GM12878 (cell line): ENCODE measurements at regions not wholly inside any gene's neighbourhood (a gene's known extent, or its start where the extent isn't known, plus 50 kb on each side); places are given as distances from the start of the nearest gene placed in this dataset.

ENCODE experiments used
- ATAC-seq: fragments of 200-7000 bp; cut with Tn5 transposase; 3 replicates; pipeline ENCODE4 v1.9.1; 2020; ENCODE audit warnings: mild to moderate bottlenecking, moderate library complexity
- BruUV-seq: library from RNA; stranded (reverse); fragments of 400-500 nt; replicated peaks from 2 replicates; lab custom pipeline; 2021; lab: Mats Ljungman, UMichigan
- CTCF ChIA-PET: fragments of 300-600 bp; sonication (Branson Sonifier 250); formaldehyde crosslinking; extraction: SDS; loops from one replicate; lab custom pipeline; 2021; ENCODE audit warnings: inconsistent platforms; lab: Yijun Ruan, JAX
- POLR2A ChIA-PET: fragments of 350-600 bp; formaldehyde crosslinking; extraction: SDS; loops from one replicate; lab custom pipeline; 2021; ENCODE audit warnings: inconsistent platforms; lab: Charles Lee
- RAD21 ChIA-PET: fragments of 300-600 bp; sonication (Branson Sonifier 250); formaldehyde crosslinking; loops from one replicate; lab custom pipeline; 2023; ENCODE audit warnings: antibody characterized with exemption; ENCODE audit not compliant: unreplicated experiment; lab: Charles Lee
- SMC1A ChIA-PET: fragments of 300-600 bp; sonication (Branson Sonifier 250); formaldehyde crosslinking; loops from one replicate; lab custom pipeline; 2023; ENCODE audit not compliant: unreplicated experiment, uncharacterized antibody; lab: Charles Lee
- DNase-seq: peaks from one replicate; pipeline ENCODE4 v3.0.0-alpha.2; 2011; ENCODE audit warnings: low read depth, low spot score
- FAIRE-seq: peaks from 3 replicates; lab custom pipeline; 2011; peaks lifted over from hg19 to GRCh38; lab: Jason Lieb, UNC
- H2AFZ ChIP-seq: 2 replicates; pipeline ENCODE4 v1.6.0; 2011; ENCODE audit warnings: low read depth, low read length, control low read depth; ENCODE audit not compliant: control insufficient read depth
- H3K27ac ChIP-seq: 2 replicates; pipeline ENCODE4 v1.5.1; 2011; ENCODE audit warnings: control low read depth; ENCODE audit not compliant: control insufficient read depth, insufficient read depth
- H3K27me3 ChIP-seq, 2 experiments: replicated peaks in 1 of 2; 2 replicates each; pipeline versions ENCODE4 v1.6.0 to v1.6.1; 2011; ENCODE audit warnings: low read length in 1 of 2; ENCODE audit not compliant: control insufficient read depth in 2 of 2, insufficient read depth in 2 of 2
- H3K36me3 ChIP-seq, 2 experiments: 2 replicates each; pipeline ENCODE4 v1.5.1; 2011; ENCODE audit warnings: low read length in 1 of 2; ENCODE audit not compliant: control insufficient read depth in 2 of 2, insufficient read depth in 2 of 2
- H3K4me1 ChIP-seq: 2 replicates; pipeline ENCODE4 v1.6.1; 2011; ENCODE audit warnings: mild to moderate bottlenecking, low read length, moderate library complexity, mixed read lengths; ENCODE audit not compliant: control insufficient read depth, insufficient read depth
- H3K4me2 ChIP-seq: 2 replicates; pipeline ENCODE4 v1.6.0; 2011; ENCODE audit warnings: control low read depth; ENCODE audit not compliant: control insufficient read depth, insufficient read depth
- H3K4me3 ChIP-seq: fragments of 200-600 bp; sonication (generic); 2 replicates; pipeline ENCODE4 v1.5.1; 2016
- H3K79me2 ChIP-seq: 2 replicates; pipeline ENCODE4 v1.6.0; 2011; ENCODE audit warnings: low read length; ENCODE audit not compliant: control insufficient read depth, insufficient read depth
- H3K9ac ChIP-seq: 2 replicates; pipeline ENCODE4 v1.8.0; 2011; ENCODE audit warnings: low read length, control low read depth, mixed read lengths; ENCODE audit not compliant: control insufficient read depth, insufficient read depth
- H3K9me3 ChIP-seq: replicated peaks from 3 replicates; pipeline ENCODE4 v1.5.1; 2011; ENCODE audit warnings: mild to moderate bottlenecking, low read length; ENCODE audit not compliant: control insufficient read depth, insufficient read depth
- H4K20me1 ChIP-seq: 2 replicates; pipeline ENCODE4 v1.6.0; 2011; ENCODE audit not compliant: control insufficient read depth, insufficient read depth
- ATF7 ChIP-seq: fragments of 450-650 bp; IDR thresholded peaks from 2 replicates; pipeline ENCODE4 v1.6.1; 2016; ENCODE audit warnings: low read depth, mild to moderate bottlenecking
- BHLHE40 ChIP-seq, 2 experiments: fragments of 450-650 bp in 1 of 2; IDR thresholded peaks; 2 replicates each; pipeline ENCODE4 v1.6.1; 2011 to 2017; ENCODE audit warnings: low read depth in 2 of 2, borderline replicate concordance in 1 of 2, improper control_type of control experiment in 1 of 2, low read length in 1 of 2, mild to moderate bottlenecking in 1 of 2
- BRCA1 ChIP-seq: IDR thresholded peaks from 2 replicates; pipeline ENCODE4 v1.6.1; 2011; ENCODE audit warnings: low read depth, low read length, improper control_type of control experiment
- PBX3 ChIP-seq: IDR thresholded peaks from 2 replicates; pipeline ENCODE4 v1.6.1; 2011; ENCODE audit warnings: mild to moderate bottlenecking, low read depth, low read length, moderate library complexity; ENCODE audit not compliant: insufficient replicate concordance
- STAT3 ChIP-seq: IDR thresholded peaks from 2 replicates; pipeline ENCODE4 v1.6.1; 2011; ENCODE audit warnings: low read depth, low read length, improper control_type of control experiment
- YY1 ChIP-seq: IDR thresholded peaks from 2 replicates; pipeline ENCODE4 v1.6.1; 2011; ENCODE audit warnings: low read depth, mild to moderate bottlenecking, low read length
- WGBS: methylation state at CpG from one replicate; pipeline ENCODE4 v1.1.6; 2016; ENCODE audit warnings: low lambda C conversion rate; ENCODE audit not compliant: insufficient replicate concordance, insufficient coverage; ENCODE audit errors: missing lambda C conversion rate; 5-methylcytosine and 5-hydroxymethylcytosine counted together
- in situ Hi-C: fragments of 300-500 bp; cut with MboI; formaldehyde crosslinking; loops from 9 replicates; pipeline ENCODE4 v1.14.3; 2018; ENCODE audit warnings: mixed read lengths
- intact Hi-C: fragments of 100-400 bp; cut with micrococcal nuclease; formaldehyde crosslinking; loops from one replicate; pipeline ENCODE4 v1.14.2; 2022; ENCODE audit not compliant: unreplicated experiment
- TF ChIP-seq, protein P1 (sequence below): IDR thresholded peaks from 2 replicates; pipeline ENCODE4 v1.6.1; 2011; ENCODE audit warnings: borderline replicate concordance, low read depth, mild to moderate bottlenecking, moderate library complexity, mixed read lengths, low read length; ENCODE audit not compliant: insufficient read depth; ENCODE audit errors: extremely low read length

- ATAC-seq (no peak), DNase-seq (no peak), FAIRE-seq (no peak)
- no TSS peak for BruUV-seq
- no peak overlapping the region for H2AFZ ChIP-seq
- ChIA-PET POLR2A (no interaction called here), CTCF (no interaction called here), RAD21 (no interaction called here), SMC1A (no interaction called here)
- H3K4me2 ChIP-seq, result no peak overlapping the region
- peaks cover 5% of the 10 kb centered on the region for H3K4me1 ChIP-seq
- TF ChIP-seq BRCA1 (no peak), PBX3 (no peak), YY1 (no peak), ATF7 (no peak), STAT3 (no peak), BHLHE40 (IDR thresholded peaks at IDR 0.05; ENCODE audit: borderline replicate concordance in 1 of 2, low read depth in 2 of 2, low read length in 1 of 2) (no peak)
- TF ChIP-seq, protein P1, sequence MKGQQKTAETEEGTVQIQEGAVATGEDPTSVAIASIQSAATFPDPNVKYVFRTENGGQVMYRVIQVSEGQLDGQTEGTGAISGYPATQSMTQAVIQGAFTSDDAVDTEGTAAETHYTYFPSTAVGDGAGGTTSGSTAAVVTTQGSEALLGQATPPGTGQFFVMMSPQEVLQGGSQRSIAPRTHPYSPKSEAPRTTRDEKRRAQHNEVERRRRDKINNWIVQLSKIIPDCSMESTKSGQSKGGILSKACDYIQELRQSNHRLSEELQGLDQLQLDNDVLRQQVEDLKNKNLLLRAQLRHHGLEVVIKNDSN, result no peak
- in situ Hi-C loops (loop anchor here (5.0 kb wide), 2 partner anchors 205 to 1060 kb away; no protein-coding TSS in a partner anchor), intact Hi-C loops (loop anchor here (10.0 kb wide), 2 partner anchors 343 to 1123 kb away; partner anchors contain the start of gene SUPT3H)
- no peak overlapping the region for H3K4me3 ChIP-seq
- H3K36me3 ChIP-seq, result no peaks in the 10 kb centered on the region
- no peak overlapping the region for H3K9ac ChIP-seq
- H4K20me1 ChIP-seq, result no peaks in the 10 kb centered on the region
- H3K27me3 ChIP-seq, result no peaks in the 10 kb centered on the region
- H3K27ac ChIP-seq, result no peak overlapping the region
- H3K9me3 ChIP-seq, result no peaks in the 10 kb centered on the region; the same call in 2 of the 3 replicates
- no peaks in the 10 kb centered on the region for H3K79me2 ChIP-seq
- WGBS, result 30% methylated on average over 6 of the region's 6 CpGs
Measured at GRCh38 chr6:45717715-45718114, 297.9 kb downstream of the CLIC5 start.
